Breast epithelium (tissue), 4 donors: ENCODE measurements at regions not wholly inside any gene's neighbourhood (a gene's known extent, or its start where the extent isn't known, plus 50 kb on each side); places are given as distances from the start of the nearest gene placed in this dataset.

Experiments
- DNase-seq, 2 donors: peaks; one replicate each; pipeline ENCODE4 v3.0.0-alpha.2; 2019; ENCODE audit warnings: low spot score in 2 of 2
- H3K27ac ChIP-seq, 2 donors: fragments of 200-600 bp; sonication (generic) in 1 of 2; one replicate each; pipeline ENCODE4 v1.5.1; 2016 to 2019; ENCODE audit warnings: mild to moderate bottlenecking in 1 of 2
- H3K27me3 ChIP-seq, 2 donors: fragments of 200-600 bp; sonication (generic) in 1 of 2; one replicate each; pipeline versions ENCODE4 v1.5.1 to v1.6.0; 2017 to 2019; ENCODE audit warnings: control low read depth in 1 of 2, mild to moderate bottlenecking in 1 of 2
- H3K36me3 ChIP-seq: fragments of 200-600 bp; one replicate; pipeline ENCODE4 v1.5.1; 2019
- H3K4me1 ChIP-seq, 2 donors: fragments of 200-600 bp; sonication (generic); one replicate each; pipeline ENCODE4 v1.5.1; 2016 to 2019; ENCODE audit warnings: control low read depth in 1 of 2
- H3K4me3 ChIP-seq, 3 donors: fragments of 200-600 bp; sonication (generic); 1 replicate in 2 of 3; 2 replicates in 1 of 3; pipeline ENCODE4 v1.5.1; 2016 to 2019; ENCODE audit warnings: mild to moderate bottlenecking in 3 of 3, moderate library complexity in 2 of 3
- H3K9me3 ChIP-seq, 2 donors: fragments of 200-600 bp; sonication (generic) in 1 of 2; one replicate each; pipeline ENCODE4 v1.5.1; 2016 to 2019; ENCODE audit warnings: control low read depth in 1 of 2
- CTCF ChIP-seq, 3 donors: fragments of 450-650 bp; IDR thresholded peaks; one replicate each; pipeline ENCODE4 v1.5.1; 2016 to 2017; ENCODE audit warnings: antibody characterized with exemption in 3 of 3, mild to moderate bottlenecking in 3 of 3, moderate library complexity in 3 of 3
- POLR2A ChIP-seq: fragments of 450-650 bp; IDR thresholded peaks from one replicate; pipeline ENCODE4 v1.6.1; 2016; ENCODE audit warnings: antibody characterized with exemption, mild to moderate bottlenecking, moderate library complexity
- POLR2AphosphoS5 ChIP-seq, 3 donors: sonication (generic); formaldehyde crosslinking; IDR thresholded peaks; one replicate each; pipeline ENCODE4 v1.6.1; 2017; ENCODE audit warnings: antibody characterized with exemption in 3 of 3
- intact Hi-C: fragments of 100-400 bp; cut with DNase I; formaldehyde crosslinking; loops from one replicate; pipeline ENCODE4 v1.15.1; 2023; ENCODE audit warnings: low total_unique reads

- DNase-seq, result no peak
- Histone ChIP-seq H3K27me3 (no peaks in the 10 kb centered on the region), H3K36me3 (no peaks in the 10 kb centered on the region), H3K27ac (peak overlapping the region; percentile 53 to 78), H3K4me3 (no peak overlapping the region), H3K9me3 (no peaks in the 10 kb centered on the region), H3K4me1 (no peaks in the 10 kb centered on the region)
- intact Hi-C loops, result no loop called here
- no peak for TF ChIP-seq POLR2AphosphoS5 (IDR thresholded peaks at IDR 0.05)
- no peak for TF ChIP-seq CTCF (IDR thresholded peaks at IDR 0.05)
- TF ChIP-seq POLR2A, result no peak
These were observed 132.1 kb upstream of the BTG1 start for GRCh38 chr12:92277795-92278194.

- intact Hi-C loops, result no loop called here
- H3K27me3 ChIP-seq, result no peaks in the 10 kb centered on the region
- TF ChIP-seq POLR2A (no peak), CTCF (IDR thresholded peaks at IDR 0.05) (no peak), POLR2AphosphoS5 (IDR thresholded peaks at IDR 0.05) (no peak)
These were observed 130.6 kb upstream of the BTG1 start for GRCh38 chr12:92276276-92276675.

DNA sequence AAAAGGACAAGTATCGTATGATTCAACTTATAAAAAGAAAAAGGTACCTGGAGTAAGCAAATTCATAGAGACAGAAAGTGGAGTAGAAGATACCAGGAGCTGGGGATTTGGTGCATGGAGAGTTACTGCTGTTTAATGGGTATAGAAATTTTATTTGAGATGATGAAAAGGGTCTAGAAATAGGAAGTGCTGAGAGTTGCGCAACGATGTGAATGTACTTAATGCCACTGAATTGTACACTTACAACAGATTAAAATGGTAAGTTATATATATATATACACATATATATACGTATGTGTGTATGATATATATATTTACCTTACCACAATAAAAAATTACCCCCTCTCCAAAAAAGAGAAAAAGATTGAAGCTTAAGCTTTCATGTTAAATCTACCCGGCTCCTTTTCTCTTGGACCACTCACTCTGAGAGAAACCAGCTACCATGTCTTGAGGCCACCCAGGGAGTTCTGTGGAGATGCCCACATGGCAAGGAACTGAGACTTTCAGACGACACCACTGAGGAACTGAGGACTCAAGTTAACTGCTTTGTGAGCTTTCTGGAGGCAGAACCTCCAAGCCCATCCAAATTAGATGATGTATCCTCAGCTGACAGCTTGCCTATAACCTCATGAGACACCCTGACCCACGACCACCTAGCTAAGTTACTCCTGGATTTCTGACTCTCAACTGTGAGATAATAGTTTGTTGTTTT, 130.0 kb upstream of the BTG1 start:
- no peak for DNase-seq
- no peaks in the 10 kb centered on the region for H3K9me3 ChIP-seq
- H3K27me3 ChIP-seq, result no peaks in the 10 kb centered on the region
- H3K36me3 ChIP-seq, result no peaks in the 10 kb centered on the region
- intact Hi-C loops, result no loop called here
- no peak overlapping the region for H3K4me3 ChIP-seq
- no peaks in the 10 kb centered on the region for H3K4me1 ChIP-seq
- TF ChIP-seq POLR2AphosphoS5 (IDR thresholded peaks at IDR 0.05) (no peak), POLR2A (no peak), CTCF (IDR thresholded peaks at IDR 0.05) (no peak)
- H3K27ac ChIP-seq, result no peak overlapping the region

More at GRCh38 chr12:92276276-92276675, 130.6 kb upstream of the BTG1 start:
- no peaks in the 10 kb centered on the region for H3K4me1 ChIP-seq
- no peak overlapping the region for H3K27ac ChIP-seq
- H3K36me3 ChIP-seq, result no peaks in the 10 kb centered on the region
- no peak for DNase-seq
- H3K4me3 ChIP-seq, result no peak overlapping the region
- no peaks in the 10 kb centered on the region for H3K9me3 ChIP-seq

DNA sequence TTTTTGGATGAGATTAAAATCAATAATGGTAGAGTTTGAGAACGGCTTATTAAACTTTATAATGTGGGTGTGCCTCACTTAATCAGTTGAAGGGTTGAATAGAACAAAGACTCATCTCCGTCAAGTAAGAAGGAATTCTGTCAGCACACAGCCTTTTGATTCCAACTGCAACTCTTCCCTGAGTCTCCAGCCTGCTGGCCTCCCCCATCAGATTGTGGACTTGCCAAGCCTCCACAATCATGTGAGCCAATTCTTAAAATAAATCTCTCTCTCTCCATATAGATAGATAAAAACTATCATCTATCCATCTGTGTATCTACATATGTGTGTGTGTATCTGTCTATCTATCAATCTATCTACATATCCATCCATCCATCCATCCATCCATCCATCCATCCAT, 127.4 kb upstream of the BTG1 start:
- no peak for DNase-seq
- intact Hi-C loops, result no loop called here
- Histone ChIP-seq H3K36me3 (no peaks in the 10 kb centered on the region), H3K27me3 (no peaks in the 10 kb centered on the region), H3K27ac (no peak overlapping the region), H3K4me1 (no peaks in the 10 kb centered on the region), H3K4me3 (no peak overlapping the region), H3K9me3 (no peaks in the 10 kb centered on the region)
- TF ChIP-seq CTCF (IDR thresholded peaks at IDR 0.05), result no peak
- TF ChIP-seq POLR2AphosphoS5 (IDR thresholded peaks at IDR 0.05), result no peak
- no peak for TF ChIP-seq POLR2A

DNA sequence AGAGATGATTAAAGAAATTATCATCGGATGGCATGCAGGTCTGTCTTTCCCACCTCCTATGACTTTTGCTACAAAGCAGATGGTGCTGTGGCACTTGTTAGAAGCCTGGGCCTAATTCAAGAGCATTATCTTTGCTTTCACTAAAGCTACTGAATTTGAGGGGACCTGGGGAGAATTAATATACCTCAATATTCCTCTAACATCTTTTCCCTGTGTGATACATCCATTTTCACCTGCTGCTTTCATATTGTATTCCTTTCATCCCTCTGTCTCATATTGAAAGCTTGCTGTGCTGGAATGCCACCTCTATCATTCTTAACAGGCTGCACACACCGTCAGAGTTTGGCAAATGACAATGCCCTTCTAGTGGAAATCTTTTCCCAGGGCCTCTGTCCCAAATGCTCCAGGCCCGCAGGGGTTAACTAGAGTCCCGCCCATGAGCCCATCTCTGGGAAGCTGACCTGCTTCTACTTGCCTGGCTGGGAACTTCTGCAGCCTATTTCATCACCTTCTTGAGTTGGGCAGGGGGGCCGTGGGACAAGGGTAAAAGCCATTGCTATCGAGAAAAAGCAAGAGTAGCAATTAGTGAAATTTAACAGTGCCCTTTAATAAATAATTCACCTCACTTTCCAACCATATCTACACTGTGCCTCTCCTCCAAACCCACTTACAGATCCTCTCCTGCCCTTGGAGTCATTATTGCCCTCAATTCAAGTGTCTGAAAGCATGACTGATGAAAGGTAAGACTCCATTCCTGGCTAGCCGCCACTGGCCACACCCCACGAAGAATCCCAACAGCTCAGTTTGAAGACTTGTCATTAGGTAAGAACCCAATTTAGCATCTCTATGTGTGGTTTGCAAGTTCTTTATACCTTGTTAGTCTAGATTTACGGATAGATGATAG, 126.7 kb upstream of the BTG1 start:
- Histone ChIP-seq H3K4me1 (no peaks in the 10 kb centered on the region), H3K36me3 (no peaks in the 10 kb centered on the region), H3K27ac (no peak overlapping the region), H3K9me3 (no peaks in the 10 kb centered on the region), H3K4me3 (no peak overlapping the region), H3K27me3 (no peaks in the 10 kb centered on the region)
- no peak for DNase-seq
- intact Hi-C loops, result no loop called here
- TF ChIP-seq POLR2A (no peak), CTCF (IDR thresholded peaks at IDR 0.05) (no peak), POLR2AphosphoS5 (IDR thresholded peaks at IDR 0.05) (no peak)
